Common myeloid progenitor, CD34-positive (primary cell): ENCODE measurements at regions not wholly inside any gene's neighbourhood (a gene's known extent, or its start where the extent isn't known, plus 50 kb on each side); places are given as distances from the start of the nearest gene placed in this dataset.

Source experiments
- CTCF ChIA-PET: fragments of 350-600 bp; sonication (Branson Sonifier 250); formaldehyde crosslinking; loops from one replicate; lab custom pipeline; 2021; ENCODE audit warnings: antibody characterized with exemption; lab: Charles Lee
- POLR2A ChIA-PET: fragments of 350-600 bp; sonication (Branson Sonifier 250); formaldehyde crosslinking; loops from one replicate; lab custom pipeline; 2021; ENCODE audit warnings: antibody characterized with exemption; lab: Charles Lee
- DNase-seq, 3 donors: peaks; one replicate each; pipeline versions ENCODE4 v3.0.0 to v3.0.0-alpha.2; 2013
- H3K27ac ChIP-seq, 2 experiments: 1 replicate in 1 of 2; 2 replicates in 1 of 2; pipeline ENCODE4 v1.7.0; 2013; ENCODE audit warnings: inconsistent platforms in 2 of 2, low read length in 2 of 2, mild to moderate bottlenecking in 2 of 2, low read depth in 1 of 2, moderate library complexity in 1 of 2; ENCODE audit not compliant: severe bottlenecking in 2 of 2, insufficient read depth in 1 of 2, poor library complexity in 1 of 2
- H3K27me3 ChIP-seq, 5 experiments: replicated peaks in 2 of 5; 1 replicate in 3 of 5; 2 replicates in 2 of 5; pipeline versions ENCODE4 v1.6.1 to v1.7.0; 2013; ENCODE audit warnings: low read length in 4 of 5, mild to moderate bottlenecking in 2 of 5, moderate library complexity in 2 of 5, inconsistent platforms in 1 of 5; ENCODE audit not compliant: insufficient read depth in 5 of 5, control insufficient read depth in 4 of 5
- H3K36me3 ChIP-seq, 4 experiments: 1 replicate in 2 of 4; 2 replicates in 2 of 4; pipeline versions ENCODE4 v1.6.1 to v1.7.0; 2013; ENCODE audit warnings: low read length in 3 of 4, control low read depth in 1 of 4, mild to moderate bottlenecking in 1 of 4; ENCODE audit not compliant: control insufficient read depth in 4 of 4, insufficient read depth in 4 of 4
- H3K4me1 ChIP-seq, 4 experiments: 1 replicate in 3 of 4; 2 replicates in 1 of 4; pipeline versions ENCODE4 v1.6.1 to v1.7.1; 2013; ENCODE audit warnings: low read length in 3 of 4, mild to moderate bottlenecking in 3 of 4, control low read depth in 1 of 4, inconsistent platforms in 1 of 4, moderate library complexity in 1 of 4; ENCODE audit not compliant: control insufficient read depth in 4 of 4, insufficient read depth in 4 of 4; ENCODE audit errors: control extremely low read depth in 1 of 4
- H3K4me3 ChIP-seq, 7 experiments: 1 replicate in 4 of 7; 2 replicates in 3 of 7; pipeline versions ENCODE4 v1.5.1 to v1.7.0; 2013; ENCODE audit warnings: mild to moderate bottlenecking in 7 of 7, low read length in 6 of 7, moderate library complexity in 6 of 7, inconsistent platforms in 2 of 7, low read depth in 2 of 7, control low read depth in 1 of 7; ENCODE audit not compliant: insufficient read depth in 4 of 7, control insufficient read depth in 1 of 7; ENCODE audit errors: extremely low read depth in 1 of 7
- H3K9me3 ChIP-seq, 5 experiments: 1 replicate in 4 of 5; 2 replicates in 1 of 5; pipeline versions ENCODE4 v1.6.1 to v1.7.1; 2013; ENCODE audit warnings: low read length in 4 of 5, mild to moderate bottlenecking in 2 of 5, inconsistent platforms in 1 of 5, low read depth in 1 of 5, moderate library complexity in 1 of 5; ENCODE audit not compliant: control insufficient read depth in 4 of 5, insufficient read depth in 2 of 5; ENCODE audit errors: control extremely low read depth in 1 of 5
- WGBS: methylation state at CpG from one replicate; pipeline ENCODE4 v1.1.5; 2013; ENCODE audit not compliant: insufficient coverage; 5-methylcytosine and 5-hydroxymethylcytosine counted together

- no peaks in the 10 kb centered on the region for H3K36me3 ChIP-seq
- H3K27ac ChIP-seq = no peak overlapping the region
- H3K4me1 ChIP-seq = peaks cover 7 to 31% (median 11%) of the 10 kb centered on the region in 4 experiments
- WGBS = 76% methylated on average over 3 of the region's 4 CpGs
- DNase-seq = peak in 2 of 3 donors; percentile 5 to 26
- H3K4me3 ChIP-seq = peak overlapping the region in 2 of 7 experiments; percentile 4 to 41
- CTCF ChIA-PET = interaction anchor here (1.6 kb wide), 1 partner anchor 74 kb away, joined by 4 read pairs; no protein-coding TSS in a partner anchor
- no peaks in the 10 kb centered on the region for H3K9me3 ChIP-seq
- POLR2A ChIA-PET = interaction anchor here (0.6 kb wide), 1 partner anchor 222 kb away, joined by 3 read pairs; no protein-coding TSS in a partner anchor
- H3K27me3 ChIP-seq = no peaks in the 10 kb centered on the region
Measured at GRCh38 chr7:144908943-144909556, 73.2 kb upstream of the TPK1 start.

DNA sequence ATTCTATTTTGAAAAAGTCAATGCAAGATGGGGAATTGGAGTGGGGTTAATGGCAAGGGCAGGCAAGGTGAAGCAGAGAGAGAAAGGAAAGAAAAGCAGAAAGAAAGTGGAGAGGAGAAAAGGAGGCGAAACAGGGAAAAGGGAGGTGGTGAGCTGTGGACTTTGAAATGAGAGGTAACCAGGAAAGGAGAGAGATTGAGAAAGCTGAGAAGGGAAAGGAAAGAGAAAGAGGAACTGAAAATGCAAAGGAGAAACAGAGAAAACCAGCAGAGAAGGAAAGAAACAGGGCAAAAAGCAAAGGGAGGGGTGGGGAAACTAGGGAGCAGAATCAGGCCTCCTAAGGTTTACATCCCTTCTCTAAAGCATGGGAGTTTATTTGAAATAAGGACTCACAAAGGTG is 72.5 kb upstream of the TPK1 start:
- Histone ChIP-seq H3K27ac (no peak overlapping the region), H3K4me1 (peaks cover 7 to 31% (median 11%) of the 10 kb centered on the region in 4 experiments), H3K4me3 (no peak overlapping the region), H3K27me3 (no peaks in the 10 kb centered on the region), H3K36me3 (no peaks in the 10 kb centered on the region), H3K9me3 (no peaks in the 10 kb centered on the region)
- ChIA-PET POLR2A (no interaction called here), CTCF (interaction anchor here (1.6 kb wide), 1 partner anchor 73 kb away, joined by 4 read pairs; no protein-coding TSS in a partner anchor)
- 80% methylated on average over 1 of the region's 1 CpG for WGBS
- peak in 2 of 3 donors; percentile 4 to 14 for DNase-seq

- Histone ChIP-seq H3K9me3 (no peaks in the 10 kb centered on the region), H3K4me1 (peaks cover 7 to 31% (median 11%) of the 10 kb centered on the region in 4 experiments), H3K36me3 (no peaks in the 10 kb centered on the region), H3K27ac (no peak overlapping the region), H3K4me3 (no peak overlapping the region), H3K27me3 (no peaks in the 10 kb centered on the region)
- DNase-seq = no peak
- 87% methylated on average over 3 of the region's 4 CpGs for WGBS
- CTCF ChIA-PET = interaction anchor here (1.6 kb wide), 1 partner anchor 72 kb away, joined by 4 read pairs; no protein-coding TSS in a partner anchor
- POLR2A ChIA-PET = interaction anchor here (0.6 kb wide), 1 partner anchor 25 kb away, joined by 3 read pairs; no protein-coding TSS in a partner anchor
Measured at GRCh38 chr7:144907577-144907976, 71.7 kb upstream of the TPK1 start.

DNA sequence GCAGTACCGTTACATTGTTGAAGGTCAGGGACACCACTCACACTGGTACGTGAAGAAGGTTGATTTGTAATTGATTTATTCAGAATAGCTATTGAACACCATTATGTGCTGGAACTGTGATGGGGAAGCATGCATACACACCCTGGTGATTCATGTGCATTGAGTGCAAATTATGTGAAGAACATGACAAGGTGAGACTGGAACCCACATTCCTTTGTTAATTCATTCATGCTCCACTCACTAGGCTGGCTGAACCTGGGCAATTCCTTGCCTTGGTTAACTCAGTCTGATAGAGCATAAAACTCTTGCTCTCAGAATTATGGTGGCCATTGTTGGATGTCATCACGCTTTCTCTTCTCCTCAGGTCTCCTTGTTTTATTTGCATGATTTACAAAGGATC is 67.3 kb upstream of the TPK1 start:
- no peaks in the 10 kb centered on the region for H3K9me3 ChIP-seq
- WGBS = 100% methylated on average over 3 of the region's 3 CpGs
- ChIA-PET CTCF (no interaction called here), POLR2A (no interaction called here)
- no peaks in the 10 kb centered on the region for H3K36me3 ChIP-seq
- H3K27me3 ChIP-seq = no peaks in the 10 kb centered on the region
- no peak overlapping the region for H3K4me3 ChIP-seq
- peaks cover 0 to 5% (median 3%) of the 10 kb centered on the region in 4 experiments for H3K4me1 ChIP-seq
- no peak for DNase-seq
- no peak overlapping the region for H3K27ac ChIP-seq

DNA sequence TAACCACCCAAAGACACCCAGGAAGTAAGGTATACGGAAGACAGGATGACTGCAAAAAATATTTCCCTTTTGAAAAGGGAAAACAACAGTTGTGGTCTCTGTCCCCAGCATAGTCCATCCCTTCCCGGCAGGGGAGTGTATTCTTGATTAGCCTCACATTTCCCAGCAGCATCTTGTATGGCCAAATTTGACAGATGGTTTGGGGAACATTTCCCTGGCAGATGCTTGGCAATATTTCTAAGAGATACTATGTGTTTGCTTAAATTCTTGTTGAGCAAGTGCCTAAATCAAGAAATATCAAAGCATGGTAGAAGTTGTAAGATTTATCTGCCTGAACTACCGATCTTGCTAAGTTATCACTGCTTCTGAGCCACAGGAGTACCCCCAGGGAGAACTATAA is 56.9 kb upstream of the TPK1 start:
- no peaks in the 10 kb centered on the region for H3K36me3 ChIP-seq
- ChIA-PET CTCF (interaction anchor here (1.6 kb wide), 1 partner anchor 23 kb away, joined by 4 read pairs; no protein-coding TSS in a partner anchor), POLR2A (no interaction called here)
- H3K27me3 ChIP-seq = no peaks in the 10 kb centered on the region
- H3K27ac ChIP-seq = no peak overlapping the region
- WGBS = 93% methylated on average over 2 of the region's 3 CpGs
- H3K9me3 ChIP-seq = no peaks in the 10 kb centered on the region
- no peaks in the 10 kb centered on the region for H3K4me1 ChIP-seq
- H3K4me3 ChIP-seq = no peak overlapping the region
- DNase-seq = no peak
